SJCRH30 (cell line): ENCODE measurements at regions not wholly inside any gene's neighbourhood (a gene's known extent, or its start where the extent isn't known, plus 50 kb on each side); places are given as distances from the start of the nearest gene placed in this dataset.
"Not testable (repeated sequence)": the region's sequence is repeated elsewhere in the genome, so short reads cannot be mapped to it uniquely, and the experiment has no call there.

ENCODE experiments used
- DNase-seq, 2 experiments: peaks; one replicate each; pipeline ENCODE4 v3.0.0-alpha.2; 2015 to 2020
- H3K27ac ChIP-seq: fragments of 250-450 bp; sonication (Bioruptor Pico); 2 replicates; pipeline ENCODE4 v1.5.1; 2020; ENCODE audit warnings: mild to moderate bottlenecking, moderate library complexity
- H3K27me3 ChIP-seq: fragments of 250-450 bp; sonication (Bioruptor Pico); 2 replicates; pipeline ENCODE4 v1.5.1; 2020; ENCODE audit warnings: mild to moderate bottlenecking, moderate library complexity
- H3K36me3 ChIP-seq: fragments of 250-450 bp; sonication (Bioruptor Pico); 2 replicates; pipeline ENCODE4 v1.5.1; 2020; ENCODE audit warnings: mild to moderate bottlenecking, moderate library complexity
- H3K4me1 ChIP-seq: fragments of 250-450 bp; sonication (Bioruptor Pico); 2 replicates; pipeline ENCODE4 v1.5.1; 2020; ENCODE audit warnings: mild to moderate bottlenecking, moderate library complexity
- H3K4me3 ChIP-seq: fragments of 250-450 bp; sonication (Bioruptor Pico); 2 replicates; pipeline ENCODE4 v1.5.1; 2020; ENCODE audit warnings: mild to moderate bottlenecking, moderate library complexity
- H3K9me3 ChIP-seq: fragments of 250-450 bp; sonication (Bioruptor Pico); replicated peaks from 2 replicates; pipeline ENCODE4 v1.5.1; 2020; ENCODE audit warnings: mild to moderate bottlenecking, moderate library complexity

- Histone ChIP-seq H3K27ac (peak overlapping the region; percentile 0; the same call in 1 of the 2 replicates), H3K4me1 (peaks cover 28% of the 10 kb centered on the region), H3K9me3 (no peaks in the 10 kb centered on the region), H3K36me3 (no peaks in the 10 kb centered on the region), H3K27me3 (no peaks in the 10 kb centered on the region), H3K4me3 (no peak overlapping the region)
- peak; percentile 67 to 81 for DNase-seq
Observed at GRCh38 chr12:124130691-124131591, 157.9 kb downstream of the ZNF664 start.

- Histone ChIP-seq H3K27ac (peak overlapping the region; percentile 0; the same call in 1 of the 2 replicates), H3K36me3 (no peaks in the 10 kb centered on the region), H3K4me1 (peaks cover 24% of the 10 kb centered on the region), H3K9me3 (peaks cover 2% of the 10 kb centered on the region; the same call in 1 of the 2 replicates), H3K4me3 (no peak overlapping the region), H3K27me3 (no peaks in the 10 kb centered on the region)
- peak in 1 of 2 experiments; percentile 36 for DNase-seq
Observed at GRCh38 chr12:124131659-124132058, 158.6 kb downstream of the ZNF664 start.

- Histone ChIP-seq H3K36me3 (no peaks in the 10 kb centered on the region), H3K27ac (no peak overlapping the region), H3K9me3 (peaks cover 8% of the 10 kb centered on the region), H3K4me3 (no peak overlapping the region), H3K4me1 (peaks cover 15% of the 10 kb centered on the region; the same call in 1 of the 2 replicates), H3K27me3 (no peaks in the 10 kb centered on the region)
- DNase-seq = no peak
Observed at GRCh38 chr12:124132530-124132929, 159.5 kb downstream of the ZNF664 start.

GRCh38 chr12:124136796-124137195 lies 158.1 kb upstream of the RFLNA start:
- Histone ChIP-seq H3K4me1 (peaks cover 2% of the 10 kb centered on the region; the same call in 1 of the 2 replicates), H3K27me3 (no peaks in the 10 kb centered on the region), H3K27ac (no peak overlapping the region), H3K4me3 (no peak overlapping the region), H3K36me3 (no peaks in the 10 kb centered on the region), H3K9me3 (peaks cover 21% of the 10 kb centered on the region)
- no peak for DNase-seq

- Histone ChIP-seq H3K9me3 (peaks cover 29% of the 10 kb centered on the region), H3K27me3 (no peaks in the 10 kb centered on the region), H3K4me3 (no peak overlapping the region), H3K4me1 (no peaks in the 10 kb centered on the region), H3K36me3 (no peaks in the 10 kb centered on the region), H3K27ac (no peak overlapping the region)
- DNase-seq = no peak
Observed at GRCh38 chr12:124140944-124141486, 153.9 kb upstream of the RFLNA start.

GRCh38 chr12:124141611-124142010 lies 153.3 kb upstream of the RFLNA start:
- not testable (repeated sequence) for H3K36me3 ChIP-seq, H3K4me1 ChIP-seq, H3K27ac ChIP-seq, H3K4me3 ChIP-seq, H3K27me3 ChIP-seq, DNase-seq
- H3K9me3 ChIP-seq = peaks cover 27% of the 10 kb centered on the region

GRCh38 chr12:124142395-124143035 lies 152.4 kb upstream of the RFLNA start:
- Histone ChIP-seq H3K4me1 (peaks cover 7% of the 10 kb centered on the region), H3K9me3 (peaks cover 21% of the 10 kb centered on the region), H3K36me3 (no peaks in the 10 kb centered on the region), H3K27me3 (no peaks in the 10 kb centered on the region), H3K27ac (no peak overlapping the region), H3K4me3 (no peak overlapping the region)
- no peak for DNase-seq

GRCh38 chr12:124143726-124144125 lies 151.2 kb upstream of the RFLNA start:
- Histone ChIP-seq H3K36me3 (no peaks in the 10 kb centered on the region), H3K4me3 (no peak overlapping the region), H3K4me1 (peaks cover 20% of the 10 kb centered on the region), H3K9me3 (peaks cover 9% of the 10 kb centered on the region), H3K27ac (no peak overlapping the region), H3K27me3 (no peaks in the 10 kb centered on the region)
- no peak for DNase-seq

GRCh38 chr12:124144531-124145194 lies 150.2 kb upstream of the RFLNA start:
- Histone ChIP-seq H3K27me3 (no peaks in the 10 kb centered on the region), H3K27ac (no peak overlapping the region), H3K4me3 (no peak overlapping the region), H3K9me3 (peaks cover 8% of the 10 kb centered on the region), H3K4me1 (peaks cover 23% of the 10 kb centered on the region), H3K36me3 (no peaks in the 10 kb centered on the region)
- DNase-seq = no peak

- no peak overlapping the region for H3K4me3 ChIP-seq
Observed at GRCh38 chr12:124147027-124147426, 147.9 kb upstream of the RFLNA start.

GRCh38 chr12:124147575-124147974 lies 147.3 kb upstream of the RFLNA start:
- Histone ChIP-seq H3K27me3 (no peaks in the 10 kb centered on the region), H3K36me3 (no peaks in the 10 kb centered on the region)
- peak in 1 of 2 experiments; percentile 60 for DNase-seq

More at GRCh38 chr12:124147027-124147426, 147.9 kb upstream of the RFLNA start:
- Histone ChIP-seq H3K27ac (no peak overlapping the region), H3K36me3 (no peaks in the 10 kb centered on the region), H3K4me1 (peaks cover 26% of the 10 kb centered on the region), H3K27me3 (no peaks in the 10 kb centered on the region), H3K9me3 (peaks cover 14% of the 10 kb centered on the region)
- DNase-seq = peak in 1 of 2 experiments; percentile 42

GRCh38 chr12:124148481-124149273 lies 146.2 kb upstream of the RFLNA start:
- DNase-seq = peak; percentile 78 to 87
- no peak overlapping the region for H3K4me3 ChIP-seq
- no peaks in the 10 kb centered on the region for H3K27me3 ChIP-seq
- H3K27ac ChIP-seq = peak overlapping the region; percentile 49
- peaks cover 26% of the 10 kb centered on the region for H3K4me1 ChIP-seq
- H3K36me3 ChIP-seq = no peaks in the 10 kb centered on the region
- H3K9me3 ChIP-seq = peaks cover 6% of the 10 kb centered on the region

More at GRCh38 chr12:124147575-124147974, 147.3 kb upstream of the RFLNA start:
- no peak overlapping the region for H3K4me3 ChIP-seq
- H3K27ac ChIP-seq = no peak overlapping the region
- peaks cover 10% of the 10 kb centered on the region for H3K9me3 ChIP-seq
- H3K4me1 ChIP-seq = peaks cover 26% of the 10 kb centered on the region

GRCh38 chr12:124149287-124149686 lies 145.6 kb upstream of the RFLNA start:
- Histone ChIP-seq H3K4me3 (no peak overlapping the region), H3K27me3 (no peaks in the 10 kb centered on the region), H3K36me3 (no peaks in the 10 kb centered on the region), H3K27ac (peak overlapping the region; percentile 49), H3K9me3 (peaks cover 6% of the 10 kb centered on the region), H3K4me1 (peaks cover 26% of the 10 kb centered on the region)
- no peak for DNase-seq

GRCh38 chr12:124150168-124150567 lies 144.7 kb upstream of the RFLNA start:
- Histone ChIP-seq H3K27me3 (no peaks in the 10 kb centered on the region), H3K9me3 (peaks cover 6% of the 10 kb centered on the region), H3K4me3 (no peak overlapping the region), H3K4me1 (peaks cover 26% of the 10 kb centered on the region), H3K27ac (peak overlapping the region; percentile 36), H3K36me3 (no peaks in the 10 kb centered on the region)
- peak; percentile 64 to 65 for DNase-seq
